ENCODE measurements at regions not wholly inside any gene's neighbourhood (a gene's known extent, or its start where the extent isn't known, plus 50 kb on each side); places are given as distances from the start of the nearest gene placed in this dataset.

DNA sequence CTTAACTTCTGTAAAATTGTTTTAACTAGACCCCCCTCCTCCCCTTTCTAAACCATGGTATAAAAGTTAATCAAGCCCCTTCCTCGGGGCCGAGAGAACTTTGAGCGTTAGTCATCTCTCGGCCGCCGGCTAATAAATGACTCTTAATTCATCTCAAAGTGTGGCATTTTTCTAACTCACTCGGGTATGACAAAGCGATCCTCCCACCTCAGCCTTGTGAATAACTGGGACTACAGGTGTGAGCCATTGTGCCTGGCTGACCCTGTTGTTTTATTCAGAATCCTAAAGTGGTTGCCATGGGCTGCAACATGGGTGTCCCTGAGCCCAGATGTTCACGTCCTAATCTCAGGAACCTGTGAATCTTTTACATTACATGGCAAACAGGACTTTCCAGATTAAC is 540.7 kb upstream of the AMELY start:
- no peak for TF ChIP-seq CTCF (IDR thresholded peaks at IDR 0.05)
- TF ChIP-seq POLR2A (IDR thresholded peaks at IDR 0.05): no peak
